Smooth muscle cell (in vitro differentiated cells): ENCODE measurements at regions not wholly inside any gene's neighbourhood (a gene's known extent, or its start where the extent isn't known, plus 50 kb on each side); places are given as distances from the start of the nearest gene placed in this dataset.

Source experiments
- DNase-seq: peaks from one replicate; lab custom pipeline; 2025; ENCODE audit not compliant: unreplicated experiment; lab: John Stamatoyannopoulos, UW
- H2AFZ ChIP-seq: fragments of 200-600 bp; sonication (generic); 2 replicates; pipeline ENCODE4 v1.6.0; 2016; ENCODE audit warnings: antibody characterized with exemption, low read depth, mild to moderate bottlenecking
- H3F3A ChIP-seq: fragments of 200-600 bp; sonication (generic); 2 replicates; pipeline ENCODE4 v1.6.0; 2017; ENCODE audit warnings: antibody characterized with exemption, low read depth
- H3K27ac ChIP-seq: fragments of 200-600 bp; sonication (generic); 2 replicates; pipeline ENCODE4 v1.5.1; 2016; ENCODE audit warnings: low read depth, mild to moderate bottlenecking
- H3K27me3 ChIP-seq: fragments of 200-600 bp; sonication (generic); 2 replicates; pipeline ENCODE4 v1.6.1; 2016; ENCODE audit warnings: low read depth, mild to moderate bottlenecking
- H3K36me3 ChIP-seq: fragments of 200-600 bp; sonication (generic); 2 replicates; pipeline ENCODE4 v1.5.1; 2016; ENCODE audit warnings: low read depth
- H3K4me1 ChIP-seq: fragments of 200-600 bp; sonication (generic); 2 replicates; pipeline ENCODE4 v1.5.1; 2016; ENCODE audit warnings: low read depth
- H3K4me2 ChIP-seq: fragments of 200-600 bp; sonication (generic); 2 replicates; pipeline ENCODE4 v1.6.0; 2016; ENCODE audit warnings: mild to moderate bottlenecking
- H3K4me3 ChIP-seq: fragments of 200-600 bp; sonication (generic); 2 replicates; pipeline ENCODE4 v1.5.1; 2016; ENCODE audit warnings: mild to moderate bottlenecking
- H3K79me2 ChIP-seq: fragments of 200-600 bp; sonication (generic); 2 replicates; pipeline ENCODE4 v1.6.0; 2016; ENCODE audit warnings: low read depth, mild to moderate bottlenecking
- H3K9ac ChIP-seq: fragments of 200-600 bp; sonication (generic); 2 replicates; pipeline ENCODE4 v1.6.0; 2016; ENCODE audit warnings: low read depth
- H3K9me3 ChIP-seq: fragments of 200-600 bp; sonication (generic); replicated peaks from 2 replicates; pipeline ENCODE4 v1.5.1; 2016; ENCODE audit warnings: low read depth
- H4K20me1 ChIP-seq: fragments of 200-600 bp; sonication (generic); 2 replicates; pipeline ENCODE4 v1.6.0; 2016; ENCODE audit warnings: low read depth
- CTCF ChIP-seq: fragments of 200-600 bp; sonication (generic); IDR thresholded peaks from 2 replicates; pipeline ENCODE4 v1.5.1; 2017; ENCODE audit warnings: borderline replicate concordance, mild to moderate bottlenecking, antibody characterized with exemption; ENCODE audit not compliant: insufficient read depth, poor library complexity, severe bottlenecking
- WGBS: methylation state at CpG from one replicate; pipeline ENCODE4 v1.1.7; 2016; ENCODE audit warnings: low lambda C conversion rate; 5-methylcytosine and 5-hydroxymethylcytosine counted together

DNA sequence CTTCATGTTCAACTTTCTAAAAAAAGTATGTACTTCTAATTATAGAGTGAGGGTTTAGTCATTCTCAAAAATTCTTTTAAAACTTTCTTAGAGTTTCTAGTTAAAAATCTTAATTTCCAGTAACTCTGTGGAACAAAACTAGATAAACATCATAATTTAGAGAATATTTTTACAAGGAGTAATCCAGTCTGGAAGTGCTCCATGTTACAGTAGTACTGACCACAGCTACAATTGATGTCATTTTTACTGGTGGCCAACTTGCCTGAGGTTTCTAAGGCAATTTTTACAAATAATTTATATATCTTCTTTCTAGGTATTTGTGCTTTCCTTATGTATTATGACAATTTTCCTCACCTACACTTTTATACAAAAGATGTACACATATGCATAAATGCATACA, 490.4 kb downstream of the CENPC start:
- H3K27ac ChIP-seq, result no peak overlapping the region
- no peak for DNase-seq
- H3F3A ChIP-seq, result no peaks in the 10 kb centered on the region

GRCh38 chr4:67052814-67053675, 492.3 kb downstream of the CENPC start:
- no peaks in the 10 kb centered on the region for H3K36me3 ChIP-seq
- 80% methylated on average over 10 of the region's 10 CpGs for WGBS
- H3K4me2 ChIP-seq, result no peak overlapping the region
- TF ChIP-seq CTCF, result no peak
- no peaks in the 10 kb centered on the region for H3K4me1 ChIP-seq
- no peaks in the 10 kb centered on the region for H3K9me3 ChIP-seq
- no peaks in the 10 kb centered on the region for H3F3A ChIP-seq
- no peak overlapping the region for H3K9ac ChIP-seq
- no peaks in the 10 kb centered on the region for H3K79me2 ChIP-seq
- no peak overlapping the region for H3K27ac ChIP-seq
- no peak overlapping the region for H3K4me3 ChIP-seq
- no peak overlapping the region for H2AFZ ChIP-seq
- no peaks in the 10 kb centered on the region for H4K20me1 ChIP-seq
- DNase-seq, result no peak
- H3K27me3 ChIP-seq, result no peaks in the 10 kb centered on the region

More for the DNA sequence above, 490.4 kb downstream of the CENPC start:
- Histone ChIP-seq H3K4me2 (no peak overlapping the region), H3K27me3 (no peaks in the 10 kb centered on the region), H3K4me1 (no peaks in the 10 kb centered on the region), H4K20me1 (no peaks in the 10 kb centered on the region), H3K36me3 (no peaks in the 10 kb centered on the region), H3K9me3 (no peaks in the 10 kb centered on the region), H3K9ac (no peak overlapping the region), H3K4me3 (no peak overlapping the region), H2AFZ (no peak overlapping the region), H3K79me2 (no peaks in the 10 kb centered on the region)
- TF ChIP-seq CTCF, result no peak

DNA sequence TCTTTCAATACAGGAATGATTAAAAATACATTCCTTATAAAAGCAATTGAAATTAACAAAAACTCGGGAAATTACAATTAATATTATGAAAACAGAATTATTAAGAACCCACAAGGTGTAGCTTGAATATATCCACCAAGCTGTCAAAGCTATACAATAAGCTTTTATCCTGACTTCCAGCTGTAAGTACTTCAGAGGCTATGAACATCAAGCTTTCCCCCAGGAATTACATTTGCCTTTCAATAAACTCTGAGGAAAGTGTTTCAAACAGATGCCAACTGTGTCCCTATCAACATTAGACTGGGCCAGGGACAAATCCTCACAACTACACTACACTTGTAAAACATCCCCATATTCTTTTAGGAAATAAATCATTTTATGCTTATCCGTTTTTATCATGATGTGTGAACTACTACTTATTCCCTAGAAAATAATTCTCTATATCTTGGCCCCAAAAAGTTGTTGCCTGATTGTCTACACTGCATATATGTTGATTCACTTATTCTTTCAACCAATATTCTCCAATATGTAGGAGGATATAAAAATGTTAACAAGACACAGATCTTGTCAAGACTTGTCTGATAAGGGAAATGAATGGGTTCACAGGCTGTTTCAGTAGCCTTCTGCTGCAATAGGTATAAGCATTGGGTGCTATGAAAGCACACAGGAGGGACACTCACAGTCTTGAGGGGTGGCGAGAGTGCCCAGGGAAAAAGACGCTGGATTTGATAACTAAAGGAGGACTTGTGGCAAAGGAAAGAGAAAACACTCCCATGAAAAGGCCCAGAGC, 494.1 kb downstream of the CENPC start:
- no peak overlapping the region for H3K4me3 ChIP-seq
- H3K4me2 ChIP-seq, result no peak overlapping the region
- H3K4me1 ChIP-seq, result no peaks in the 10 kb centered on the region
- no peaks in the 10 kb centered on the region for H3K9me3 ChIP-seq
- 64% methylated on average over 4 of the region's 4 CpGs for WGBS
- DNase-seq, result no peak
- H3K27ac ChIP-seq, result no peak overlapping the region
- H3K79me2 ChIP-seq, result no peaks in the 10 kb centered on the region
- no peak overlapping the region for H3K9ac ChIP-seq
- H3F3A ChIP-seq, result no peaks in the 10 kb centered on the region
- no peaks in the 10 kb centered on the region for H3K36me3 ChIP-seq
- TF ChIP-seq CTCF, result no peak
- H4K20me1 ChIP-seq, result no peaks in the 10 kb centered on the region
- no peak overlapping the region for H2AFZ ChIP-seq
- no peaks in the 10 kb centered on the region for H3K27me3 ChIP-seq

DNA sequence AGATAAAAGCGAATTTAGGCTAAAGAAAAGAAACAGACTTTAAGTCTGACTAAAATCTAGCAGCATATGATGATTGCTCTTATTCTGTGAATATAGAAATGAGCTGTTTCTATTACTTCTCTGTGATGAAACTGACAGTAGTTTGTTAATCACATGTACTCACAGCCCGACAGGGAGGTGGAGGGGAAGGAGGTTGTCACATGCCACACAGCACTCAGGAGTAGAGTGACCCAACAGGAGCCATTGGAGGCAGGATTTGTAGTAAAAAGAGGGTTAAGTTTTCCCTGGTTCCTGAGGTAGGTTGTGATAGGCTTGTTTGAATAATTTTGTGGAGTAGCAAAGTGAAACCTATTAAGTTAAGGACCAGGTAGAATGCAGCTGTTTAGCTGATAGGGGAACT, 495.9 kb downstream of the CENPC start:
- H3K27me3 ChIP-seq, result no peaks in the 10 kb centered on the region
- 65% methylated on average over 2 of the region's 2 CpGs for WGBS
- H2AFZ ChIP-seq, result no peak overlapping the region
- no peaks in the 10 kb centered on the region for H3F3A ChIP-seq
- DNase-seq, result no peak
- H3K9me3 ChIP-seq, result no peaks in the 10 kb centered on the region
- H3K4me2 ChIP-seq, result no peak overlapping the region
- H3K4me1 ChIP-seq, result no peaks in the 10 kb centered on the region
- no peaks in the 10 kb centered on the region for H3K36me3 ChIP-seq
- H3K9ac ChIP-seq, result no peak overlapping the region
- H3K4me3 ChIP-seq, result no peak overlapping the region
- H3K27ac ChIP-seq, result no peak overlapping the region
- H3K79me2 ChIP-seq, result no peaks in the 10 kb centered on the region
- TF ChIP-seq CTCF, result no peak
- no peaks in the 10 kb centered on the region for H4K20me1 ChIP-seq
